ENCODE measurements at regions not wholly inside any gene's neighbourhood (a gene's known extent, or its start where the extent isn't known, plus 50 kb on each side); places are given as distances from the start of the nearest gene placed in this dataset.

GRCh38 chr7:19519443-19520021, 189.3 kb downstream of the POLR1F start:
- TF ChIP-seq IRF2 (CRISPR knock-in tag; IDR thresholded peaks at IDR 0.05; ENCODE audit: borderline replicate concordance, low read depth) (no peak), ATF3 (CRISPR knock-in tag; conservative IDR thresholded peaks at IDR 0.05) (no peak), CREB1 (CRISPR knock-in tag; IDR thresholded peaks at IDR 0.05) (no peak)
